Left lung (tissue), 4 donors: ENCODE measurements at regions not wholly inside any gene's neighbourhood (a gene's known extent, or its start where the extent isn't known, plus 50 kb on each side); places are given as distances from the start of the nearest gene placed in this dataset.

Experiments used
- ATAC-seq: fragments of 200-7000 bp; cut with Tn5 transposase; one replicate; pipeline ENCODE4 v1.9.1; 2020; ENCODE audit warnings: moderate library complexity
- DNase-seq, 4 donors: peaks; one replicate each; pipeline ENCODE4 v3.0.0-alpha.2; 2013 to 2020
- H3K27ac ChIP-seq, 2 donors: fragments of 200-600 bp; sonication (generic) in 1 of 2; one replicate each; pipeline versions ENCODE4 v1.5.0 to v1.8.0; 2020 to 2021
- H3K27me3 ChIP-seq, 2 donors: fragments of 200-600 bp; sonication (generic) in 1 of 2; one replicate each; pipeline versions ENCODE4 v1.5.0 to v1.8.0; 2020 to 2021
- H3K36me3 ChIP-seq, 2 donors: fragments of 200-600 bp; sonication (generic) in 1 of 2; one replicate each; pipeline versions ENCODE4 v1.5.0 to v1.8.0; 2020 to 2021
- H3K4me1 ChIP-seq, 2 donors: fragments of 200-600 bp; one replicate each; pipeline ENCODE4 v1.8.0; 2021
- H3K4me3 ChIP-seq, 2 donors: fragments of 200-600 bp; sonication (generic) in 1 of 2; one replicate each; pipeline versions ENCODE4 v1.5.0 to v1.8.0; 2020 to 2021; ENCODE audit warnings: mild to moderate bottlenecking in 1 of 2
- H3K9me3 ChIP-seq, 2 donors: fragments of 200-600 bp; sonication (generic) in 1 of 2; one replicate each; pipeline versions ENCODE4 v1.5.0 to v1.8.0; 2020 to 2021
- intact Hi-C, 2 donors: fragments of 100-400 bp; cut with DNase I; formaldehyde crosslinking; loops; one replicate each; pipeline versions ENCODE4 v1.11.2 to v1.14.2; 2022
- TF ChIP-seq, protein P1 (sequence below), 2 donors: fragments of 200-600 bp; sonication (generic) in 1 of 2; IDR thresholded peaks; one replicate each; pipeline versions ENCODE4 v1.5.0 to v1.8.0; 2021; ENCODE audit warnings: antibody characterized with exemption in 2 of 2
- donor health status: DM: no; HTN: yes; CAD: no.
- donor health status: DM: no; HTN: no; CAD: no.

GRCh38 chr12:4044736-4045730 is 171.8 kb upstream of the PARP11 start:
- TF ChIP-seq, protein P1, sequence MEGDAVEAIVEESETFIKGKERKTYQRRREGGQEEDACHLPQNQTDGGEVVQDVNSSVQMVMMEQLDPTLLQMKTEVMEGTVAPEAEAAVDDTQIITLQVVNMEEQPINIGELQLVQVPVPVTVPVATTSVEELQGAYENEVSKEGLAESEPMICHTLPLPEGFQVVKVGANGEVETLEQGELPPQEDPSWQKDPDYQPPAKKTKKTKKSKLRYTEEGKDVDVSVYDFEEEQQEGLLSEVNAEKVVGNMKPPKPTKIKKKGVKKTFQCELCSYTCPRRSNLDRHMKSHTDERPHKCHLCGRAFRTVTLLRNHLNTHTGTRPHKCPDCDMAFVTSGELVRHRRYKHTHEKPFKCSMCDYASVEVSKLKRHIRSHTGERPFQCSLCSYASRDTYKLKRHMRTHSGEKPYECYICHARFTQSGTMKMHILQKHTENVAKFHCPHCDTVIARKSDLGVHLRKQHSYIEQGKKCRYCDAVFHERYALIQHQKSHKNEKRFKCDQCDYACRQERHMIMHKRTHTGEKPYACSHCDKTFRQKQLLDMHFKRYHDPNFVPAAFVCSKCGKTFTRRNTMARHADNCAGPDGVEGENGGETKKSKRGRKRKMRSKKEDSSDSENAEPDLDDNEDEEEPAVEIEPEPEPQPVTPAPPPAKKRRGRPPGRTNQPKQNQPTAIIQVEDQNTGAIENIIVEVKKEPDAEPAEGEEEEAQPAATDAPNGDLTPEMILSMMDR (IDR thresholded peaks at IDR 0.05): no peak
- Histone ChIP-seq H3K27ac (no peak overlapping the region), H3K27me3 (no peaks in the 10 kb centered on the region), H3K36me3 (no peaks in the 10 kb centered on the region), H3K4me3 (no peak overlapping the region), H3K4me1 (no peaks in the 10 kb centered on the region), H3K9me3 (no peaks in the 10 kb centered on the region)
- DNase-seq (no peak), ATAC-seq (no peak)
- intact Hi-C loops: loop anchor here in 1 of 2 donors (5.0 kb wide), 1 partner anchor 158 kb away; no protein-coding TSS in a partner anchor

- H3K9me3 ChIP-seq: no peaks in the 10 kb centered on the region
- no peaks in the 10 kb centered on the region for H3K36me3 ChIP-seq
- intact Hi-C loops: loop anchor here in 1 of 2 donors (5.0 kb wide), 1 partner anchor 157 kb away; no protein-coding TSS in a partner anchor
- no peak overlapping the region for H3K27ac ChIP-seq
- DNase-seq: no peak
- no peaks in the 10 kb centered on the region for H3K27me3 ChIP-seq
- no peak for ATAC-seq
- H3K4me1 ChIP-seq: no peaks in the 10 kb centered on the region
- TF ChIP-seq, protein P1 (IDR thresholded peaks at IDR 0.05): no peak
- no peak overlapping the region for H3K4me3 ChIP-seq
Observed at GRCh38 chr12:4044101-4044500, 170.9 kb upstream of the PARP11 start.

DNA sequence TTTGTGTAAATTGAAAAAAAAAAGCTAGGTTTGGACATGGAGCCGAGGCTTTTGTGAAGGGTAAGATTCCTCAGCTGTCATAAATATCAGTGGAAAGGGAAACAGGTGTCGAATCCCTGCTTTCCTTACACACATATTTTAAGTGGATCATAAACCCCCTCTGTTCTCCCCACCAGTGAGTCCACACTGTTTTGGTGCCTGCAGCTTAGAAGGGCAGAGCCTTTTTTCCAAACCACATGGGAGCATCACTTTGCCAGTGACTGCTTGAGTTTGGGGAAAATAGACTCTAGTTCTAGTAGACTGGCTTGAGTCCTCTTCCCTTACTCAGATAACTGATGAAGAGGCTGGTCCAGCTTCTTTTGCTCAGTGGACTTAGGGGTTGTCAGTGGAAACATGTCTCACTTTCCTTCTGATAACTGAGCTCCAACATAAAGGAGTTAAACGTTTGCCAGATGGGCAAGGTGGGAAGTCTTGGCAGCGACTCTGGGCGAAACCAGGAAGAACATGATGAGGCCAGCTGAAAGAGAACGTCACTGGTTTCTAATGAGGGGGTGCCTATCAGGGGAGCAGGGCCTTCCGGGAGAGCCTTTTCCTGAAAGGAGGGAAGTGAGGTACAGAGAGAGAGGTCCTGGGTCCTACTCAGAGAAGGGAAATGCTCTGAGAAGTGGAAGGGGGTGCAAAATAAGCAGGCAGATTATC is 168.1 kb upstream of the PARP11 start:
- no peak overlapping the region for H3K27ac ChIP-seq
- H3K4me1 ChIP-seq: no peaks in the 10 kb centered on the region
- no peak for DNase-seq
- no peaks in the 10 kb centered on the region for H3K9me3 ChIP-seq
- H3K4me3 ChIP-seq: no peak overlapping the region
- no peaks in the 10 kb centered on the region for H3K27me3 ChIP-seq
- no peak for ATAC-seq
- H3K36me3 ChIP-seq: no peaks in the 10 kb centered on the region
- TF ChIP-seq, protein P1 (IDR thresholded peaks at IDR 0.05): no peak
- intact Hi-C loops: loop anchor here in 1 of 2 donors (5.0 kb wide), 1 partner anchor 154 kb away; no protein-coding TSS in a partner anchor

DNA sequence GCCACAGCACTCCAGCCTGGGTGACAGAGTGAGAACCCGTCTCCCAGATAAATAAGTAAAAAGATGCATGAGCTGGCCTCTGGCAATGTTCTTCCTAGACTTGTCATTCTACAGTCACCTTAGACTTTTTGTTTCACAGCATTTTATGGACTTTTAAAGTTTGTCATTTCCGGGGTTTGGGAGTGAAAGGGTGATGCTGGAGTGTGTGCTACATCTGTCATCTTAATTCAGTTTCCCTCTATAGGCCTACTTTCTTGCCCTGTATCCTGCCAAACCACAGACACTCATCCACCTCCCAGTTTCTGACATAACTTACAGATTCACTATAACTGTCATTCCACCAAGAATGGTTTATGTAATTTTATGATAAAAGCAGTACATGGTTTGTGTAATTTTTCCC is 166.7 kb upstream of the PARP11 start:
- Histone ChIP-seq H3K9me3 (no peaks in the 10 kb centered on the region), H3K27ac (no peak overlapping the region), H3K4me1 (no peaks in the 10 kb centered on the region), H3K36me3 (no peaks in the 10 kb centered on the region), H3K27me3 (no peaks in the 10 kb centered on the region), H3K4me3 (no peak overlapping the region)
- ATAC-seq: no peak
- TF ChIP-seq, protein P1 (IDR thresholded peaks at IDR 0.05): no peak
- intact Hi-C loops: loop anchor here in 1 of 2 donors (5.0 kb wide), 2 partner anchors 43 to 153 kb away; no protein-coding TSS in a partner anchor
- no peak for DNase-seq
